CD4-positive, alpha-beta T cell treated with Interleukin-2 at 100 ng/mL for 4 hours (primary cell): ENCODE measurements at regions not wholly inside any gene's neighbourhood (a gene's known extent, or its start where the extent isn't known, plus 50 kb on each side); places are given as distances from the start of the nearest gene placed in this dataset.

Experiments
- DNase-seq: peaks from one replicate; pipeline ENCODE4 v3.0.0-alpha.2; 2020; ENCODE audit warnings: low spot score

DNA sequence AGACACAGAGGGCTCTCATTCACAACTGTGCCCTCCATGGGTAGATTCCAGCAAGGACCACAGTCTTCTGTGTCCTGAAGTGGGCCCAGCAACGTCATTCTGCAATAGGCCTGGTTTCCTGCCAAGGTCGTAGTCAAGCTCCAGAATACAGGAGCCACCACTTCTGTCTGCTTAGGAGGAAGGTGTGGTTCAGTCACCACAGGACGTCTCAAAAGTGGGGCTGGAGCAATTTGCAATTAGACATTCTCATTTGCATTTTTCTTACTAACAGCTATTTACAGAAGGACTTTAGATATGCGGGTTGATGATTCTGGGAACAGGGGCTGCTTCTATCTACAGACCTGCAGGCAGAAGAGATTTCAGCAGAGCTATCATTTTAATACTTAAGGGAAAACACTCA lies 58.7 kb upstream of the MYRIP start:
- no peak for DNase-seq

DNA sequence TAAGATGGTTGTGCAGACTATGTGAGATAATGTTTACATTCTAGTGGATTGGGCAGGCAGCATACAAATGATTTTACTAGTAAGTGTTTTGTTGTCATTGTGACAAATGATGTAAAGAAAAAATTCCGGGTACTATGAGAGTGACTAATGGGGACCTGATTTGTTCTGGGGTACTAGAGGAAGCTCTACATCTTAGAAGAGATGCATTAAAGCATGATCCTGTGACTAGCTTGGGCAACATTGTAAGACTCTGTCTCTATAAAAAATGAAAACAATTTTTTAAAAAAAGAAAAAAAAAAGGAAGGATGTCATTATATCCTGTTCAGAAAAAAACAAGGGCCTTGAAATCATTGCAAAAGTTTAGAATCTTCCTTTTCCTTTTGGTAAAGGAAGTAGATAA lies 58.1 kb upstream of the MYRIP start:
- DNase-seq: no peak

DNA sequence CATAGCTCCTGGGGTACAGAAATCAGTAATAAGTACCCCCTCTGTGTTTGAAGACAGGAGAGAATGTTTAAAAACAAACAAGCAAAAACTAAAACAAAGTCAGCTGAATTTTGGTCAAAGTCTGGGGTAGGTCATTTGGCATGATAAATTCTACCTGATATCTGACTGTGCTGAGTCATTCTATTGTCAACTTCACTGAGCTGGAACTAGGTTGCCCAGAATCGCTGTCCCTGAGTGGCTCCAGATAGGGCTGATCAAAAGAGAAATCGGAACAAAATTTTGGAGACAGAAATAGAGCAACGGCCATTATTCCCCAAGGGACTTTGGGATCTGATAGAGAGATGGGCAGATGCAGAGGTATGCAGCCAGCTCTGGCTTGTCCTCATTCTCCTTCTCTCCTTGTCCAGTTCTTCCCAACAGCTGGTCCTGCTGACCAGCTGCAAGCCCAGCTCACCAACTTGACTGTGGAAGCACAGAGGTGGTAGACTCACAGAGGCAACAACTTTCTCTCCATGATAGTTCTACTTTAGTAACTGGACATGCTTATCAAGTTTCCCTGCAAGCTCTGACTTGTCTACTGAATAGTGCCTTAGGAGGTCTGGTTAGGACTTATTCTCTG lies 57.3 kb upstream of the MYRIP start:
- no peak for DNase-seq

DNA sequence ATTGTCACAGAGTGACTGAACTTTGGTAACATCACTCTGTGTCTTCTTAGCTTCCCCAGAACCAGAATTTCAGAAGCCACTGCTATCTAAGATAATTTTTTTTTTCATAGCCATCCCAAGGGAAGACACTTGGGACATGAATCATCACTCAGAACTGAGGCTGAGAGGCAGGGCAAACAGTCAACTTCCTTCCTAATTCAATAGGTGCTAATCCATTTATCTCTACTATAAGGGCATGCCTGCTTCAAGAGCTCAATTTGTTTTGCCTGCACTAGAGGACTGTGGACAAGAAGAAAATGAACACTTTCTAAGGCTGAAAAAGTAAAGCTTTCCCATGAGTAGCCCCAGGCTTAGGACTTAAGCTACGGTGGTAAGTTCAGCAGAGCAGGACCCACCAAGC lies 56.7 kb upstream of the MYRIP start:
- no peak for DNase-seq

DNA sequence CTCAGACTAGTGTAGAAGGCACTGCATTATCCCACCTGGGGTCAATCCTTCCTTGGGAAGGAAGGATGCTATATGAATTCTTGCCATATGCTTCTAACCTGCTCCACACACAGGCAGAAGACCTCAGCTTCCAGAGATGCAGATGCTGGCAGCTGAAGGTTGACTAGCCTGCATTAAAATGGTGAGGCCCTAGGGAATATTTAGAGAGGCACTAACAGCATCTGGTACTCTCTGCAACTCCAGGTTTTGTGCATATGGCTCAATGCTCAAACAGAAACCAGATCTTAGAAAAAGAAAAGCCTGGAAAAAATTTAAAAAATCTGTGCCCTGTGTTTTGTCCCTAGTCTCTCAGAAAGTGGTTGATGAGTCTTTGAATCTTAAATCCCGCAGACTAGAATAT lies 56.0 kb upstream of the MYRIP start:
- no peak for DNase-seq

DNA sequence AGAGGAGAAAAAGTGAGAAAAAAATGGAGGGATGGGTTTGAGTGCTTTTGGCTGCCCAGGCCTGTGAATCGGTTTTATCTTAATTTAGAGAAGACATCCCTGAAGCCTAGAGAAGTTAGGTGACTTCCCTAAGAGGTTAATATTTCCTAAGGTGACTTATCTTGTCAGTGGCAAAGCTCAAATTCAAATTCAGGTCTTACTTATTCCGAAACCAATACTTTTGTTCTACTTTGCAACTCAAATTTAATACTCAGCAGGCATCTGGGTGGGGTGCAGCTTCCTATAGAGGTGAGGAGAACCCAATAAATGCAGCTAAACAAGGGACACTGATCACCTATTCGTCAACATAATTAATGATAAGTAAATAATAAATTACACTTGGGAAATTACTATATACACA lies 54.9 kb upstream of the MYRIP start:
- no peak for DNase-seq

DNA sequence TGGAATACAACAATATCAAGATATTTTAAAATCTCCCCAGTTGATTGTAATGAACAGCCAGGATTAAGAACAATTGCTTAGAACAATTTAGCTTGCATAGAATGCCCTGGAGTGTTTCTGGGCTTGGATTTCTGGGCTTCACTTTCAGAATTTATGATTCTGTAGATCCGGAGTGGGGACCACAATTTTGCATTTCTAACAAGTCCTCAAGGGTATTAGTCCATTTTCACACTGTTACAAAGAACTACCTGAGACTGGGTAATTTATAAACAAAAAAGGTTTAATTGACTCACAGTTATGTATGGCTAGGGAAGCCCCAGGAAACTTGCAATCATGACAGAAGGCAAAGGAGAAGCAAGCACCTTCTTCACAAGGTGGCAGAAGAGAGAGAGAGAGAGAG lies 54.3 kb upstream of the MYRIP start:
- DNase-seq: no peak

DNA sequence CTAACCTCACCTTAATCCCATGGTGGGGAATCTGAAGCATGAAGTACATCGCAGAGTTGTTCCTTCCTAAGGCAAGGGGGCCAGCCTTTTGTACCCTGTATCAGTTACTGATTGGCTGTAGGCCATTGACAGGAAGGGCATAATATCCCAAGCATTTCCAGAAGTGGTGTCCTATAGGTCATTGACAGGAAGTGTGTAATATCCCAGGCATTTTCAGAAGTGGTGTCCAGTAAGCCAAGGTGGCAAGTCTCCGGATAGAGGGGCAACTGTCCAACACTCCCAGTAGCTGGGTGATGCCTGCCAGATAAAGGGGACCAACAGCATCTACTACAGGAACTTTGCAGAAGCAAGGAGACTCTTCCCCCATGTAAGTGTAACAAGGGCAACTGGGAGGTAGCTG lies 52.1 kb upstream of the MYRIP start:
- DNase-seq: no peak
